Tibial artery (tissue), 4 donors: ENCODE measurements at regions not wholly inside any gene's neighbourhood (a gene's known extent, or its start where the extent isn't known, plus 50 kb on each side); places are given as distances from the start of the nearest gene placed in this dataset.
A peak's percentile ranks its signal among the peaks of the same experiment; 100 is the strongest.

Experiments used
- DNase-seq, 2 donors: peaks; one replicate each; pipeline ENCODE4 v3.0.0-alpha.2; 2019
- H3K27ac ChIP-seq, 2 donors: fragments of 200-600 bp; sonication (generic) in 1 of 2; 1 replicate in 1 of 2; 2 replicates in 1 of 2; pipeline ENCODE4 v1.5.1; 2018 to 2019; ENCODE audit warnings: mild to moderate bottlenecking in 1 of 2
- H3K27me3 ChIP-seq, 2 donors: fragments of 200-600 bp; sonication (generic) in 1 of 2; one replicate each; pipeline versions ENCODE4 v1.5.1 to v1.6.0; 2016 to 2019
- H3K36me3 ChIP-seq, 3 donors: fragments of 200-600 bp; sonication (generic) in 2 of 3; one replicate each; pipeline ENCODE4 v1.5.1; 2016 to 2019; ENCODE audit warnings: mild to moderate bottlenecking in 2 of 3
- H3K4me1 ChIP-seq, 4 donors: fragments of 200-600 bp; sonication (generic) in 2 of 4; 1 replicate in 3 of 4; 2 replicates in 1 of 4; pipeline ENCODE4 v1.5.1; 2016 to 2019
- H3K4me3 ChIP-seq, 2 donors: fragments of 200-600 bp; sonication (generic) in 1 of 2; 1 replicate in 1 of 2; 2 replicates in 1 of 2; pipeline ENCODE4 v1.5.1; 2018 to 2019; ENCODE audit warnings: mild to moderate bottlenecking in 2 of 2
- H3K9me3 ChIP-seq, 3 donors: fragments of 200-600 bp; sonication (generic) in 1 of 3; one replicate each; pipeline ENCODE4 v1.5.1; 2016 to 2019
- intact Hi-C: fragments of 100-400 bp; cut with DNase I; formaldehyde crosslinking; loops from one replicate; pipeline ENCODE4 v1.15.0; 2023; ENCODE audit warnings: low total_unique reads
- TF ChIP-seq, protein P1 (sequence below), 2 experiments: fragments of 200-600 bp in 1 of 2; fragments of 450-650 bp in 1 of 2; IDR thresholded peaks; one replicate each; pipeline ENCODE4 v1.5.1; 2017 to 2019; ENCODE audit warnings: antibody characterized with exemption in 2 of 2, mild to moderate bottlenecking in 1 of 2, moderate library complexity in 1 of 2

GRCh38 chr22:47289336-47289985 lies 527.0 kb downstream of the TBC1D22A start:
- Histone ChIP-seq H3K4me1 (peaks cover 0 to 16% (median 6%) of the 10 kb centered on the region in 4 donors), H3K4me3 (no peak overlapping the region), H3K9me3 (no peaks in the 10 kb centered on the region), H3K36me3 (no peaks in the 10 kb centered on the region), H3K27ac (no peak overlapping the region), H3K27me3 (peaks cover 0 to 14% of the 10 kb centered on the region in 2 donors)
- peak in 1 of 2 donors; percentile 51 for DNase-seq
- TF ChIP-seq, protein P1, sequence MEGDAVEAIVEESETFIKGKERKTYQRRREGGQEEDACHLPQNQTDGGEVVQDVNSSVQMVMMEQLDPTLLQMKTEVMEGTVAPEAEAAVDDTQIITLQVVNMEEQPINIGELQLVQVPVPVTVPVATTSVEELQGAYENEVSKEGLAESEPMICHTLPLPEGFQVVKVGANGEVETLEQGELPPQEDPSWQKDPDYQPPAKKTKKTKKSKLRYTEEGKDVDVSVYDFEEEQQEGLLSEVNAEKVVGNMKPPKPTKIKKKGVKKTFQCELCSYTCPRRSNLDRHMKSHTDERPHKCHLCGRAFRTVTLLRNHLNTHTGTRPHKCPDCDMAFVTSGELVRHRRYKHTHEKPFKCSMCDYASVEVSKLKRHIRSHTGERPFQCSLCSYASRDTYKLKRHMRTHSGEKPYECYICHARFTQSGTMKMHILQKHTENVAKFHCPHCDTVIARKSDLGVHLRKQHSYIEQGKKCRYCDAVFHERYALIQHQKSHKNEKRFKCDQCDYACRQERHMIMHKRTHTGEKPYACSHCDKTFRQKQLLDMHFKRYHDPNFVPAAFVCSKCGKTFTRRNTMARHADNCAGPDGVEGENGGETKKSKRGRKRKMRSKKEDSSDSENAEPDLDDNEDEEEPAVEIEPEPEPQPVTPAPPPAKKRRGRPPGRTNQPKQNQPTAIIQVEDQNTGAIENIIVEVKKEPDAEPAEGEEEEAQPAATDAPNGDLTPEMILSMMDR (IDR thresholded peaks at IDR 0.05): no peak
- intact Hi-C loops: no loop called here

DNA sequence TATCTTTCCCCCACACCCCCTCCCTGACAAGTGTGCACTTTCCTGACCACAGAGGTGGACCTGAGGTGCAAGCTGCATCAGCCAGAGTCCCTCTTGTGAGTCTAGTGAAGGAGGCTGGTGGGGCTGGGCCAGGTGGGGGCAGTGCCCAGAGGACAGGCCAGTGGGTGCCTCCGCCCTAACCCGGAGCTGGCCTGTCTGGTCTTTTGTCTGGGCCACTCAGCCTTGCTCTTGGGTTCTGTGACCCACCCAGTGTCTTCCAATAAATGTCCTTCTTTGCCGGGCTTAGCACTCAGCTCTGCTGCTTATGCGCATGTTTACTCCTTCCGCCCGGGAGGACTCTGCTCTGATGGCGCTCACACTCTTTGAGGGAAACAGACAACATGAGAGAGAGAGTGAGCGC lies 526.2 kb downstream of the TBC1D22A start:
- peak in 1 of 2 donors; percentile 62 for DNase-seq
- TF ChIP-seq, protein P1 (IDR thresholded peaks at IDR 0.05): no peak
- Histone ChIP-seq H3K9me3 (no peaks in the 10 kb centered on the region), H3K27ac (no peak overlapping the region), H3K36me3 (no peaks in the 10 kb centered on the region), H3K27me3 (peaks cover 0 to 22% of the 10 kb centered on the region in 2 donors), H3K4me1 (peaks cover 0 to 16% (median 6%) of the 10 kb centered on the region in 4 donors), H3K4me3 (no peak overlapping the region)
- intact Hi-C loops: no loop called here

DNA sequence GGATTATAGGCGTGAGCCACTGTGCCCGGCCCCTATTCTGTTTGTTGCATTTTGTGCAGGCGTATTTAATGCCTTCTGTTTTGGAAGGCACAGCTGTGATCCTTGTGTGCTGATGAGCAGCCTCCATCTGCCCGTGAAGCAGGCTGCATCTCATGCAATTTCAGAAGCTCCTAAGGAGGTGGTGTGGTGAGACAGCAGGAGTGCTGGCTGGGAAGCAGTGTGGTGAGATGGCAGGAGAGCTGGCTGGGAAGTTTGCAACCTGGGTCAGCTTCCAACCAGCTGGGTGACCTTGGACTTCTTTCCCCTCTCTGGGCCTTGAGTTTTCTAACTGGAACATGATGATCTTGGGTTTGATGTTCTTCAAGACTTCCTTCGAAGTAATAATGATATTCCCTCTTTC lies 525.1 kb downstream of the TBC1D22A start:
- Histone ChIP-seq H3K27ac (no peak overlapping the region), H3K4me1 (peaks cover 0 to 9% (median 2%) of the 10 kb centered on the region in 4 donors), H3K27me3 (peaks cover 0 to 32% of the 10 kb centered on the region in 2 donors), H3K9me3 (no peaks in the 10 kb centered on the region), H3K4me3 (no peak overlapping the region), H3K36me3 (no peaks in the 10 kb centered on the region)
- TF ChIP-seq, protein P1 (IDR thresholded peaks at IDR 0.05): no peak
- DNase-seq: peak in 1 of 2 donors; percentile 20
- intact Hi-C loops: no loop called here

DNA sequence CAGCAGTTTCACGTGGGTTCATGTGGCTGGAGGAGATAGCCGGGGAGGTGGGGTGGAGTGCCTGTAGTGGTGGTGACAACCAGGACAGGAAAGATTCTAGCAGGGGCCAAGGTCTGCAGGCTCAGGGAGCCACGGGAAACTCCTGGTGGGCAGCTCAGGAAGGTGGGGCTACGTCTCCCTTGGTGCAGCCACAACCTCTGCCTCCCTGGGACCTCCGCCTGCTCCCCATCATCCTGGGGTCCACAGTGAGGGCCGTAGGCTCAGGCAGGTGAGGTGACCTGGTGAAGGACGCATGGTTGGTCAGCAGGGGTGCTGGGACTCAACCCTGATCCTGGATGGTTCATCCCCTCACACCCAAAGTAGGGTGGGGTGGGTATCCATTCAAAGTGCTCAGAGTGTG lies 524.1 kb downstream of the TBC1D22A start:
- no peak overlapping the region for H3K4me3 ChIP-seq
- H3K4me1 ChIP-seq: no peaks in the 10 kb centered on the region
- peaks cover 0 to 39% of the 10 kb centered on the region in 2 donors for H3K27me3 ChIP-seq

DNA sequence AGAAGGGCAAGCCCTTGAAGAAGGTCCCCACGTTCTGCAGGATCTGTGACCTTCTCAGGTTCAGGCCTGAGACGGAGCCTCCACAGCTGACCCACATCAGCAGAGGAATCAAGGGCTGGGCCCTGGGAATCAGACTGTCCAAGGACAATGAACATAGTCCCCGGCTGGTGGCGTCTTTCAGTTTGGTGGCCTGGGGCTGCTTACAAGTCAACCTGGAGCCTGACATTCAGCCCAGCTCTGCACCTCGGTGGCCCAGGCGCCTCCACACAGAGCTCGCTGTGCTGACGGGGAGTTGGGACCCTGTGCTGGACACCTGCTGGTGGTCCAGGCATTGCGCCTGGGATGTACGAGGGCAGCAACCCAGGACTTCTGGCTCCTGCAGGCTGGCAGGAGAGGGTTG lies 523.5 kb downstream of the TBC1D22A start:
- Histone ChIP-seq H3K27me3 (peaks cover 0 to 45% of the 10 kb centered on the region in 2 donors), H3K9me3 (no peaks in the 10 kb centered on the region), H3K4me1 (no peaks in the 10 kb centered on the region), H3K27ac (no peak overlapping the region), H3K4me3 (no peak overlapping the region), H3K36me3 (no peaks in the 10 kb centered on the region)
- intact Hi-C loops: no loop called here
- DNase-seq: no peak
- TF ChIP-seq, protein P1 (IDR thresholded peaks at IDR 0.05): no peak

More for the DNA sequence above, 524.1 kb downstream of the TBC1D22A start:
- H3K36me3 ChIP-seq: no peaks in the 10 kb centered on the region
- intact Hi-C loops: no loop called here
- DNase-seq: peak in 1 of 2 donors; percentile 27
- TF ChIP-seq, protein P1 (IDR thresholded peaks at IDR 0.05): no peak
- H3K9me3 ChIP-seq: no peaks in the 10 kb centered on the region
- no peak overlapping the region for H3K27ac ChIP-seq
